AG09319 (cell line): ENCODE measurements at regions not wholly inside any gene's neighbourhood (a gene's known extent, or its start where the extent isn't known, plus 50 kb on each side); places are given as distances from the start of the nearest gene placed in this dataset.

Source experiments
- DNase-seq: peaks from one replicate; pipeline ENCODE4 v3.0.0-alpha.2; 2010; ENCODE audit warnings: low read depth; ENCODE audit errors: extremely low read depth
- TF ChIP-seq, protein P1 (sequence below): IDR thresholded peaks from 2 replicates; pipeline ENCODE4 v1.5.1; 2011; ENCODE audit warnings: low read depth, mild to moderate bottlenecking, inconsistent platforms, low read length, moderate library complexity

DNA sequence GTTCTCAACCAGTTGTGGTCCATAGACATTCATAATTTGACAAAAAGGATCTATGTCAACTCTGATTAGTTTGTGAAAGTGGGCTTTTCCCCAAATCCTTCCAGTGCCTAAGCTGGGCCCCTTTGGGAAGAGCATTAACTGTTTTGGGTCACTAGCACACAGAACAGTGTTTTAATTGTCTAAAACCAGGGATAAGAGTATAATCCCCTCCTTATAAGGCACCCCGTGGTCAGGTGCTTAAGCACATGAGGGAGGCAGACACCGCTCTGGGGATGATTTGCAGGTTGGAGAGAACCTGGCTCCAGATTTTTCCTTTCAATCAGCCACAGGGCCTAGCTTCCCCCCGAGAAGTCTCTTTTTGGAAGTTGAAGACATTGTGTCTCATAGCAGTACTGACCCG is 53.6 kb upstream of the RFX8 start:
- no peak for DNase-seq
- TF ChIP-seq, protein P1, sequence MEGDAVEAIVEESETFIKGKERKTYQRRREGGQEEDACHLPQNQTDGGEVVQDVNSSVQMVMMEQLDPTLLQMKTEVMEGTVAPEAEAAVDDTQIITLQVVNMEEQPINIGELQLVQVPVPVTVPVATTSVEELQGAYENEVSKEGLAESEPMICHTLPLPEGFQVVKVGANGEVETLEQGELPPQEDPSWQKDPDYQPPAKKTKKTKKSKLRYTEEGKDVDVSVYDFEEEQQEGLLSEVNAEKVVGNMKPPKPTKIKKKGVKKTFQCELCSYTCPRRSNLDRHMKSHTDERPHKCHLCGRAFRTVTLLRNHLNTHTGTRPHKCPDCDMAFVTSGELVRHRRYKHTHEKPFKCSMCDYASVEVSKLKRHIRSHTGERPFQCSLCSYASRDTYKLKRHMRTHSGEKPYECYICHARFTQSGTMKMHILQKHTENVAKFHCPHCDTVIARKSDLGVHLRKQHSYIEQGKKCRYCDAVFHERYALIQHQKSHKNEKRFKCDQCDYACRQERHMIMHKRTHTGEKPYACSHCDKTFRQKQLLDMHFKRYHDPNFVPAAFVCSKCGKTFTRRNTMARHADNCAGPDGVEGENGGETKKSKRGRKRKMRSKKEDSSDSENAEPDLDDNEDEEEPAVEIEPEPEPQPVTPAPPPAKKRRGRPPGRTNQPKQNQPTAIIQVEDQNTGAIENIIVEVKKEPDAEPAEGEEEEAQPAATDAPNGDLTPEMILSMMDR: no peak

DNA sequence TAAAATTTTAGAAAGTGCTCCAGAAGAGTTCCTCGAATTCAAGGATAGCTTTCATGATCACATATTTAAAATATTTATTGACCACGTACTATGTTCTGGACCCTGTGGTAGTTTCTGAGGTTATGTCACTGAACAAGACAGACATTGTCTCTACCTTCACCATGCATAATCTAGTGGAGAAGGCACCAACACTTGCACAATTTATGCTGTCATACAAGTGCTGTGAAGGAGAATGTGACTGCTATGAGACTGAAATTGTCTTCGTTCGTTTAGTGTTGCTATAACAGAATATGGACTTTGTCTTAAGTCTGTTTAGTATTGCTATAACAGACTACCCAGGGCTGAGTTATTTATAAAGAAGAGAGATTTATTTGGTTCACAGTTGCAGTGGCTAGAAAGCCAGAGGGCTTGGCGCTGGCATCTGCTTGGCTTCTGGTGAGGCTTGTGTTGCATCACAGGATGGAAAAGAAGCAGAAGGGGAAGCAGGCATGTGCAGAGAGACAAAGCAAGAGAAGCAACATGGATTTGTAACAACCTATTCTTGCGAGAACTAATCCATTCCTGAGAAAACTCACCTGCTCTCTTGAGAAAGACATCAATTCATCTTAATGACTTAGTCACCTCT is 50.0 kb upstream of the RFX8 start:
- DNase-seq: no peak
- TF ChIP-seq, protein P1: no peak
